ENCODE measurements at regions not wholly inside any gene's neighbourhood (a gene's known extent, or its start where the extent isn't known, plus 50 kb on each side); places are given as distances from the start of the nearest gene placed in this dataset. TPM values are rescaled to one million over a fixed set of nuclear protein-coding genes. Genes with fewer than 3 reads are reported as not detected.

GRCh38 chr7:7127773-7128172 lies 54.6 kb upstream of the C1GALT1 start:
- Histone ChIP-seq H3K4me3 (no peak overlapping the region), H3K9me3 (no peaks in the 10 kb centered on the region), H3K27ac (no peak overlapping the region), H3K4me1 (no peaks in the 10 kb centered on the region), H3K36me3 (no peaks in the 10 kb centered on the region), H3K27me3 (no peaks in the 10 kb centered on the region)
- intact Hi-C loops (cut with DNase I; ENCODE audit: low total_unique reads), result no loop called here
- DNase-seq, result no peak
- no peak for TF ChIP-seq CTCF (IDR thresholded peaks at IDR 0.05)
- no peak for TF ChIP-seq POLR2A (IDR thresholded peaks at IDR 0.05)

DNA sequence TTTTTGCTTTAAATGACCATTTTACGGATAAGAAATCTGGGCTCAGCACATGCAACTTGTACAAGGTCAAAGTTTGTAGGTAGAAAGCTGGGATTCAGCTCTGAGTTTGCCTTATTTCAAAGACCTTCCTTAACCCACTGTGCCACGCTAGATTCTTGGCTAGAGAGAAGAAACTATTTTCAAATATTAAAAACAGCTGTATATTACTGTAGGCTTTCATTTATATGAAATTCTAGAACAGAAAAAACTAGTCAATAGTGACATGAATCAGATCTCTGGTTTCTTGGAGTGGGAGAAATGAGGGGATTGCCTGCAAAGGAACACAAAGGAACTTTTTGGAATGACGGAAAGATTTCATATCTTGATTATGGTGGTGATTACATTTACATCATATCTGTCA lies 53.0 kb upstream of the C1GALT1 start:
- no peak overlapping the region for H3K27ac ChIP-seq
- no peak for DNase-seq
- H3K4me1 ChIP-seq, result no peaks in the 10 kb centered on the region
- no peak overlapping the region for H3K4me3 ChIP-seq
- no peaks in the 10 kb centered on the region for H3K9me3 ChIP-seq
- intact Hi-C loops (cut with DNase I; ENCODE audit: low total_unique reads), result no loop called here
- H3K36me3 ChIP-seq, result no peaks in the 10 kb centered on the region
- TF ChIP-seq POLR2A (IDR thresholded peaks at IDR 0.05) (no peak), CTCF (IDR thresholded peaks at IDR 0.05) (no peak)
- H3K27me3 ChIP-seq, result no peaks in the 10 kb centered on the region

GRCh38 chr7:7131273-7131672 lies 51.1 kb upstream of the C1GALT1 start:
- no peak overlapping the region for H3K27ac ChIP-seq
- H3K4me1 ChIP-seq, result no peaks in the 10 kb centered on the region
- no peaks in the 10 kb centered on the region for H3K27me3 ChIP-seq
- intact Hi-C loops (cut with DNase I; ENCODE audit: low total_unique reads), result no loop called here
- no peaks in the 10 kb centered on the region for H3K36me3 ChIP-seq
- no peak overlapping the region for H3K4me3 ChIP-seq
- no peak for DNase-seq
- no peaks in the 10 kb centered on the region for H3K9me3 ChIP-seq
- TF ChIP-seq POLR2A (IDR thresholded peaks at IDR 0.05) (no peak), CTCF (IDR thresholded peaks at IDR 0.05) (no peak)

Small RNA genes lying in the stretch of these regions (microRNA-seq; reads per million reads assigned to microRNA genes)
- gene MIR3683 (ENCODE audit: borderline microRNAs expressed, borderline replicate concordance), result not detected

Small RNA genes lying in the stretch of these regions (small RNA-seq; reads per million reads assigned to genes)
- not detected for gene AC079804.2
- gene MIR3683, result not detected
- not detected for gene RF00019
